ENCODE measurements at regions not wholly inside any gene's neighbourhood (a gene's known extent, or its start where the extent isn't known, plus 50 kb on each side); places are given as distances from the start of the nearest gene placed in this dataset.

GRCh38 chr5:103891151-103891550 lies 328.6 kb upstream of the NUDT12 start:
- BruUV-seq (replicated peaks) = no TSS peak
- no peak for FAIRE-seq
- no peak overlapping the region for H2AFZ ChIP-seq (ENCODE audit: low read depth, low read length)
- ChIA-PET CTCF (interaction anchor here (0.7 kb wide), 1 partner anchor 22 kb away, joined by 3 read pairs; no protein-coding TSS in a partner anchor), POLR2A (no interaction called here)
- no peak overlapping the region for H3K9ac ChIP-seq (replicated peaks; ENCODE audit: extremely low read depth, insufficient read depth, low read length)
- intact Hi-C loops (cut with micrococcal nuclease) = no loop called here
- no peak overlapping the region for H3K27ac ChIP-seq (ENCODE audit: insufficient read depth, low read depth, low read length)
- H3K9me3 ChIP-seq (replicated peaks; ENCODE audit: control insufficient read depth, insufficient read depth, low read length) = no peaks in the 10 kb centered on the region
- no peak overlapping the region for H3K4me3 ChIP-seq (replicated peaks in 1 of 3; ENCODE audit: insufficient read depth in 1 of 3, low read depth in 1 of 3, low read length in 3 of 3)
- no peak for DNase-seq (ENCODE audit: low read depth, low spot score)
- H3K36me3 ChIP-seq (ENCODE audit: control insufficient read depth in 2 of 2, extremely low read depth in 1 of 2, insufficient read depth in 2 of 2, low read length in 2 of 2) = no peaks in the 10 kb centered on the region
- no peaks in the 10 kb centered on the region for H4K20me1 ChIP-seq (replicated peaks; ENCODE audit: control insufficient read depth, extremely low read depth, insufficient read depth, low read length)
- no peaks in the 10 kb centered on the region for H3K4me1 ChIP-seq (ENCODE audit: control insufficient read depth, extremely low read depth, insufficient read depth, low read length)
- H3K4me2 ChIP-seq (ENCODE audit: insufficient read depth, low read length) = no peak overlapping the region
- TF ChIP-seq JUN (IDR thresholded peaks at IDR 0.05; ENCODE audit: borderline replicate concordance, insufficient read depth, insufficient read length, low read depth) = no peak
- H3K9me1 ChIP-seq (replicated peaks; ENCODE audit: control insufficient read depth, extremely low read depth, insufficient read depth, low read length) = no peaks in the 10 kb centered on the region
- H3K79me2 ChIP-seq (ENCODE audit: control insufficient read depth, insufficient read depth, low read length) = no peaks in the 10 kb centered on the region
- dilution Hi-C loops (cut with MboI; ENCODE audit: extremely low pct_ligation_motif_present, low sequenced_read_pairs) = no loop called here
- H3K27me3 ChIP-seq (ENCODE audit: control insufficient read depth in 2 of 2, insufficient read depth in 2 of 2, low read length in 2 of 2) = no peaks in the 10 kb centered on the region

GRCh38 chr5:103890313-103890712 lies 327.7 kb upstream of the NUDT12 start:
- no peaks in the 10 kb centered on the region for H3K4me1 ChIP-seq (ENCODE audit: control insufficient read depth, extremely low read depth, insufficient read depth, low read length)
- dilution Hi-C loops (cut with MboI; ENCODE audit: extremely low pct_ligation_motif_present, low sequenced_read_pairs) (no loop called here), intact Hi-C loops (cut with micrococcal nuclease) (no loop called here)
- ChIA-PET POLR2A (no interaction called here), CTCF (no interaction called here)
- no peaks in the 10 kb centered on the region for H3K9me1 ChIP-seq (replicated peaks; ENCODE audit: control insufficient read depth, extremely low read depth, insufficient read depth, low read length)
- BruUV-seq (replicated peaks) = no TSS peak
- no peak for DNase-seq (ENCODE audit: low read depth, low spot score)
- H3K9me3 ChIP-seq (replicated peaks; ENCODE audit: control insufficient read depth, insufficient read depth, low read length) = no peaks in the 10 kb centered on the region
- H3K36me3 ChIP-seq (ENCODE audit: control insufficient read depth in 2 of 2, extremely low read depth in 1 of 2, insufficient read depth in 2 of 2, low read length in 2 of 2) = no peaks in the 10 kb centered on the region
- H3K27me3 ChIP-seq (ENCODE audit: control insufficient read depth in 2 of 2, insufficient read depth in 2 of 2, low read length in 2 of 2) = no peaks in the 10 kb centered on the region
- no peak overlapping the region for H3K27ac ChIP-seq (ENCODE audit: insufficient read depth, low read depth, low read length)
- H3K79me2 ChIP-seq (ENCODE audit: control insufficient read depth, insufficient read depth, low read length) = no peaks in the 10 kb centered on the region
- H3K4me3 ChIP-seq (replicated peaks in 1 of 3; ENCODE audit: insufficient read depth in 1 of 3, low read depth in 1 of 3, low read length in 3 of 3) = no peak overlapping the region
- H3K4me2 ChIP-seq (ENCODE audit: insufficient read depth, low read length) = no peak overlapping the region
- no peaks in the 10 kb centered on the region for H4K20me1 ChIP-seq (replicated peaks; ENCODE audit: control insufficient read depth, extremely low read depth, insufficient read depth, low read length)
- no peak overlapping the region for H3K9ac ChIP-seq (replicated peaks; ENCODE audit: extremely low read depth, insufficient read depth, low read length)
- FAIRE-seq = no peak
- TF ChIP-seq FOS (IDR thresholded peaks at IDR 0.05; ENCODE audit: borderline replicate concordance, insufficient read depth, low read length) (no peak), GATA2 (IDR thresholded peaks at IDR 0.05; ENCODE audit: insufficient read depth, insufficient read length, low read depth, low read length) (no peak), EZH2 (IDR thresholded peaks at IDR 0.05; ENCODE audit: borderline replicate concordance, low read depth, low read length, severe bottlenecking) (no peak), POLR2AphosphoS5 (IDR thresholded peaks at IDR 0.05; ENCODE audit: insufficient read depth, low read depth, low read length) (no peak), POLR2A (IDR thresholded peaks at IDR 0.05; ENCODE audit: low read depth, low read length) (no peak), MAX (IDR thresholded peaks at IDR 0.05; ENCODE audit: insufficient read depth, insufficient read length) (no peak), MYC (IDR thresholded peaks at IDR 0.05; ENCODE audit: low read depth, low read length) (no peak), JUN (IDR thresholded peaks at IDR 0.05; ENCODE audit: borderline replicate concordance, insufficient read depth, insufficient read length, low read depth) (no peak), CTCF (IDR thresholded peaks at IDR 0.05; ENCODE audit: extremely low read depth in 1 of 2, insufficient read depth in 1 of 2, low read depth in 1 of 2, low read length in 2 of 2) (no peak)
- no peak overlapping the region for H2AFZ ChIP-seq (ENCODE audit: low read depth, low read length)

Data from endothelial cell of umbilical vein (primary cell).